HT1080 (cell line): ENCODE measurements at regions not wholly inside any gene's neighbourhood (a gene's known extent, or its start where the extent isn't known, plus 50 kb on each side); places are given as distances from the start of the nearest gene placed in this dataset.
"Not testable (repeated sequence)": the region's sequence is repeated elsewhere in the genome, so short reads cannot be mapped to it uniquely, and the experiment has no call there.

Experiments used
- DNase-seq: peaks from one replicate; pipeline ENCODE4 v3.0.0-alpha.2; 2015; ENCODE audit warnings: low read depth

GRCh38 chr1:56278061-56278460 is 301.3 kb downstream of the PLPP3 start:
- DNase-seq = no peak

GRCh38 chr1:56268519-56269140 is 310.7 kb downstream of the PLPP3 start:
- DNase-seq = no peak

- no peak for DNase-seq
Measured at GRCh38 chr1:56267611-56268010, 311.8 kb downstream of the PLPP3 start.

- no peak for DNase-seq
Measured at GRCh38 chr1:56266359-56266758, 313.0 kb downstream of the PLPP3 start.

- DNase-seq = no peak
Measured at GRCh38 chr1:56265216-56265615, 314.1 kb downstream of the PLPP3 start.

GRCh38 chr1:56263908-56264307 is 315.5 kb downstream of the PLPP3 start:
- DNase-seq = no peak

GRCh38 chr1:56258371-56258770 is 321.0 kb downstream of the PLPP3 start:
- no peak for DNase-seq

- no peak for DNase-seq
Measured at GRCh38 chr1:56257726-56258125, 321.6 kb downstream of the PLPP3 start.

GRCh38 chr1:56256153-56257000 is 323.0 kb downstream of the PLPP3 start:
- DNase-seq = no peak

- no peak for DNase-seq
Measured at GRCh38 chr1:56255516-56256152, 323.7 kb downstream of the PLPP3 start.

- DNase-seq = no peak
Measured at GRCh38 chr1:56254130-56254529, 325.2 kb downstream of the PLPP3 start.

- DNase-seq = no peak
Measured at GRCh38 chr1:56250809-56251208, 328.6 kb downstream of the PLPP3 start.

- DNase-seq = no peak
Measured at GRCh38 chr1:56249234-56249633, 330.1 kb downstream of the PLPP3 start.

GRCh38 chr1:56248138-56248537 is 331.2 kb downstream of the PLPP3 start:
- DNase-seq = no peak

GRCh38 chr1:56246726-56247125 is 332.6 kb downstream of the PLPP3 start:
- not testable (repeated sequence) for DNase-seq

GRCh38 chr1:56240400-56240799 is 339.0 kb downstream of the PLPP3 start:
- DNase-seq = no peak

- DNase-seq = no peak
Measured at GRCh38 chr1:56237491-56238064, 341.8 kb downstream of the PLPP3 start.

- DNase-seq = no peak
Measured at GRCh38 chr1:56236688-56237087, 342.7 kb downstream of the PLPP3 start.

- no peak for DNase-seq
Measured at GRCh38 chr1:56235909-56236510, 343.4 kb downstream of the PLPP3 start.

- no peak for DNase-seq
Measured at GRCh38 chr1:56229186-56229585, 350.2 kb downstream of the PLPP3 start.

GRCh38 chr1:56227886-56228285 is 351.5 kb downstream of the PLPP3 start:
- DNase-seq = no peak

GRCh38 chr1:56227401-56227800 is 352.0 kb downstream of the PLPP3 start:
- no peak for DNase-seq
